GM10266 (cell line): ENCODE measurements at regions not wholly inside any gene's neighbourhood (a gene's known extent, or its start where the extent isn't known, plus 50 kb on each side); places are given as distances from the start of the nearest gene placed in this dataset.
"Not testable (repeated sequence)": the region's sequence is repeated elsewhere in the genome, so short reads cannot be mapped to it uniquely, and the experiment has no call there.

Experiments
- DNase-seq: peaks from one replicate; pipeline ENCODE4 v3.0.0; 2012; ENCODE audit errors: extremely low spot score
- CTCF ChIP-seq: IDR thresholded peaks from 2 replicates; pipeline ENCODE4 v1.5.1; 2012; ENCODE audit warnings: mild to moderate bottlenecking, low read depth; ENCODE audit not compliant: control insufficient read depth, insufficient read depth; ENCODE audit errors: missing control alignments

- no peak for DNase-seq
These were observed 849.0 kb downstream of the DTWD2 start for GRCh38 chr5:118139361-118139760.

GRCh38 chr5:118126159-118126558, 862.2 kb downstream of the DTWD2 start:
- no peak for TF ChIP-seq CTCF
- no peak for DNase-seq

More at GRCh38 chr5:118139361-118139760, 849.0 kb downstream of the DTWD2 start:
- no peak for TF ChIP-seq CTCF

GRCh38 chr5:118125687-118126086, 862.7 kb downstream of the DTWD2 start:
- DNase-seq: no peak
- no peak for TF ChIP-seq CTCF

GRCh38 chr5:118121258-118121657, 867.1 kb downstream of the DTWD2 start:
- TF ChIP-seq CTCF: no peak
- no peak for DNase-seq

GRCh38 chr5:118115791-118116190, 872.6 kb downstream of the DTWD2 start:
- TF ChIP-seq CTCF: no peak
- DNase-seq: no peak

- no peak for TF ChIP-seq CTCF
- no peak for DNase-seq
These were observed 876.4 kb downstream of the DTWD2 start for GRCh38 chr5:118111956-118112355.

- DNase-seq: not testable (repeated sequence)
These were observed 881.1 kb downstream of the DTWD2 start for GRCh38 chr5:118107246-118107645.

- TF ChIP-seq CTCF: no peak
- DNase-seq: no peak
These were observed 889.6 kb downstream of the DTWD2 start for GRCh38 chr5:118098716-118099115.
